Ishikawa (cell line): ENCODE measurements at regions not wholly inside any gene's neighbourhood (a gene's known extent, or its start where the extent isn't known, plus 50 kb on each side); places are given as distances from the start of the nearest gene placed in this dataset.

Source experiments
- CEBPB ChIP-seq: IDR thresholded peaks from 2 replicates; pipeline ENCODE4 v1.6.1; 2012
- CREB1 ChIP-seq: IDR thresholded peaks from 2 replicates; pipeline ENCODE4 v1.6.1; 2012; ENCODE audit warnings: low read depth
- EGR1 ChIP-seq: IDR thresholded peaks from 2 replicates; pipeline ENCODE4 v1.6.1; 2012
- EP300 ChIP-seq: IDR thresholded peaks from 2 replicates; pipeline ENCODE4 v1.6.1; 2012; ENCODE audit warnings: borderline replicate concordance
- FOXM1 ChIP-seq: IDR thresholded peaks from 2 replicates; pipeline ENCODE4 v1.6.1; 2012; ENCODE audit warnings: low read depth, borderline replicate concordance
- MAX ChIP-seq: IDR thresholded peaks from 2 replicates; pipeline ENCODE4 v1.6.1; 2012
- NFIC ChIP-seq: IDR thresholded peaks from 2 replicates; pipeline ENCODE4 v1.6.1; 2012
- RAD21 ChIP-seq: IDR thresholded peaks from 2 replicates; pipeline ENCODE4 v1.6.1; 2012; ENCODE audit warnings: low read depth
- REST ChIP-seq: IDR thresholded peaks from 2 replicates; pipeline ENCODE4 v1.6.1; 2012; ENCODE audit warnings: low read depth, mild to moderate bottlenecking
- TAF1 ChIP-seq: IDR thresholded peaks from 2 replicates; pipeline ENCODE4 v1.6.1; 2012; ENCODE audit warnings: low read depth, mild to moderate bottlenecking
- TCF12 ChIP-seq: IDR thresholded peaks from 2 replicates; pipeline ENCODE4 v1.6.1; 2012; ENCODE audit warnings: low read depth
- TEAD4 ChIP-seq: IDR thresholded peaks from 2 replicates; pipeline ENCODE4 v1.6.1; 2012
- USF1 ChIP-seq: IDR thresholded peaks from 2 replicates; pipeline ENCODE4 v1.6.1; 2012
- YY1 ChIP-seq: IDR thresholded peaks from 2 replicates; pipeline ENCODE4 v1.6.1; 2012; ENCODE audit warnings: low read depth
- ZBTB7A ChIP-seq: IDR thresholded peaks from 2 replicates; pipeline ENCODE4 v1.6.1; 2012; ENCODE audit warnings: low read depth

- TF ChIP-seq TAF1: no peak
- TF ChIP-seq TCF12: no peak
- no peak for TF ChIP-seq MAX
- no peak for TF ChIP-seq RAD21
- no peak for TF ChIP-seq NFIC
- TF ChIP-seq YY1: no peak
- no peak for TF ChIP-seq EGR1
- no peak for TF ChIP-seq CEBPB
- no peak for TF ChIP-seq FOXM1
Observed at GRCh38 chr1:242877743-242878142, 353.2 kb upstream of the PLD5 start.

GRCh38 chr1:242877229-242877628 is 352.7 kb upstream of the PLD5 start:
- TF ChIP-seq TAF1 (no peak), EP300 (no peak), FOXM1 (no peak), CEBPB (no peak), REST (no peak), ZBTB7A (no peak), NFIC (no peak), RAD21 (no peak), YY1 (no peak), USF1 (no peak), EGR1 (no peak), MAX (no peak), CREB1 (no peak), TCF12 (no peak), TEAD4 (no peak)

- TF ChIP-seq TCF12 (no peak), RAD21 (no peak), CEBPB (no peak), REST (no peak), TEAD4 (no peak), USF1 (no peak), CREB1 (no peak), NFIC (no peak), ZBTB7A (no peak), EP300 (no peak), EGR1 (no peak), MAX (no peak), TAF1 (no peak)
Observed at GRCh38 chr1:242876030-242876429, 351.5 kb upstream of the PLD5 start.

GRCh38 chr1:242873661-242874060 is 349.2 kb upstream of the PLD5 start:
- TF ChIP-seq CEBPB (no peak), YY1 (no peak), TEAD4 (no peak), USF1 (no peak), TAF1 (no peak), NFIC (no peak), EGR1 (no peak), REST (no peak), ZBTB7A (no peak), EP300 (no peak), TCF12 (no peak), FOXM1 (no peak)
